Activated naive CD4-positive, alpha-beta T cell treated with anti-CD3 and anti-CD28 coated beads, Interleukin-2, amount 50 U/mL, for 24 hours (primary cell): ENCODE measurements at regions not wholly inside any gene's neighbourhood (a gene's known extent, or its start where the extent isn't known, plus 50 kb on each side); places are given as distances from the start of the nearest gene placed in this dataset.

Experiments
- H3K27ac Mint-ChIP-seq: one replicate; pipeline ENCODE4 v1.8.0; 2021; ENCODE audit warnings: mild to moderate bottlenecking, mixed read lengths
- H3K27me3 Mint-ChIP-seq: one replicate; pipeline ENCODE4 v1.8.0; 2021; ENCODE audit warnings: mixed read lengths
- H3K36me3 Mint-ChIP-seq: one replicate; pipeline ENCODE4 v1.8.0; 2021; ENCODE audit warnings: mixed read lengths
- H3K4me1 Mint-ChIP-seq: one replicate; pipeline ENCODE4 v1.8.0; 2021; ENCODE audit warnings: mixed read lengths
- H3K4me3 Mint-ChIP-seq: one replicate; pipeline ENCODE4 v1.8.0; 2021; ENCODE audit warnings: mild to moderate bottlenecking, mixed read lengths
- H3K9me3 Mint-ChIP-seq: one replicate; pipeline ENCODE4 v1.8.0; 2021; ENCODE audit warnings: mixed read lengths

DNA sequence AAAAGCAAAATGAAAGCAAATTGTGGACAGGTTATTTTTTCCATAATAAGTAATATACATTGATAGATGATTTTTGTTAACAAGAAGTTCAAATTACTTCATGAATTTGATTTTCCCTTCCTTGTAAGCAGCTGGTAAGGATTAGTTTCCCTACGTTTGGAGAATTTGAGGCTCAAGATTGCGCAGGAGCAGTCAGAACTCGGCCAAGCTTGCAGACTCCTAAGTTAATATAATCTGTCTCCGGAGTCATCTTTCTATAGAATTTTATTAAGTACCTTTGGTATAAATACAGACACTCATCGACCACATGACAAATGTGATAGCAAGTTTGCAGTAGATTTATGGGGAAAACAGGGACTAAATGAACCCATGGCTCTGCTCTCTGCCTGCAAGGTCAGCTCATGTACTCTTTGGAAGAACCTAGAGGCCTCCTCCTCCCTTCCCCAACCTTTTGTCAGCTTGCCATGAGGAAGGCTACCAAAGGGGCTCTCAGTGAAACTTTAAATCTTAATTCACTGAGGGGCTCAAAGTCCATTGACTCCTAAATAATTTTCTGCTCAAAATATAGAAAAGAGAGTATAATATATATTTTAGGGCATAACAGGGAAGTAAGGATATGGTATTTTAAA, 89.2 kb upstream of the CTTNBP2 start:
- no peaks in the 10 kb centered on the region for H3K4me1 Mint-ChIP-seq
- no peaks in the 10 kb centered on the region for H3K36me3 Mint-ChIP-seq
- H3K27ac Mint-ChIP-seq, result no peak overlapping the region

DNA sequence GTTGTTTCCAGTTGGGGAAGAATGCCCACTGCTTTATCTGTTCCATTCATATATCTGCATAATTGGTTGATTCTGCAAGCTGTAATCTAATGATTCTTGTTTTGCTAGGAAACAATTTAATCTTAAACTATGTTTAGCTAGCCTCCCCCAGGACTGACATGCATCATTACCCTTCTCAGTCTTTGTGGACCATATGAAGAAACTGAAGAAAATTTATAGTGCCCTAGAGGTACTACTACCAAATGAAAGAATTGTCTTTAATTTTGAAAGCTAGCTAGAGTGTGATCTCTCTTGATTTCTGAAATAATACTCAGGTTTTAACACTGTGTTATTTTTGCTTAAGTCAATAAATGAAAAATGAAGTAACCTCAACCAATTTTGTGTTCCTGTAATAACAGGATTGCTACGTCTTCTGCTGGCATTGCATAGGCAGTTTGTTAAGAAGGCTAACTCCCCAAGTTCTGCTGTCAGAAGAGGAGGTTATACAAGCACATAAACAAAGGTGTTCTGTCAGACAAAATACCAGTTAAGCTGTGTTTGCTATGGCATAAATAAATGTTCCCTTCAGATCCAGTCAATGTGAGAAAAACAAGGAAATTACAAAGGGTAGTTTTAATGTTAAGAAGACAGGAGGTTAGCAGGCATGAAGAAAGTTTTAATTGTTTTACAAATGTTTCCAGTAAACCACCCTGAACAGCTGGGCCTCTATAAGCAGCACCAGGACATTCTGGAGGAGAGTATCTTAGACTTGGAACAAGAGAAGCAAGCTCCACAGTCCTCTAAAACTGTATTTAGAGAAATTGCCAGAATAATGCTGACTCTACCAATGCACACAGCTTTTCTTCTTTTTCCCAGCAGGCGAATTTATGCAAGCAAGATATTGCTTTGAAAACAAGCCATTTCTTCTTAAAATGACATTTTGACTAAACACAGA, 90.3 kb upstream of the CTTNBP2 start:
- Mint-ChIP-seq H3K4me3 (no peak overlapping the region), H3K27ac (no peak overlapping the region), H3K4me1 (no peaks in the 10 kb centered on the region), H3K27me3 (no peaks in the 10 kb centered on the region), H3K36me3 (no peaks in the 10 kb centered on the region), H3K9me3 (peaks cover 5% of the 10 kb centered on the region)

More for the DNA sequence above, 89.2 kb upstream of the CTTNBP2 start:
- peaks cover 5% of the 10 kb centered on the region for H3K9me3 Mint-ChIP-seq
- H3K27me3 Mint-ChIP-seq, result no peaks in the 10 kb centered on the region
- H3K4me3 Mint-ChIP-seq, result no peak overlapping the region

DNA sequence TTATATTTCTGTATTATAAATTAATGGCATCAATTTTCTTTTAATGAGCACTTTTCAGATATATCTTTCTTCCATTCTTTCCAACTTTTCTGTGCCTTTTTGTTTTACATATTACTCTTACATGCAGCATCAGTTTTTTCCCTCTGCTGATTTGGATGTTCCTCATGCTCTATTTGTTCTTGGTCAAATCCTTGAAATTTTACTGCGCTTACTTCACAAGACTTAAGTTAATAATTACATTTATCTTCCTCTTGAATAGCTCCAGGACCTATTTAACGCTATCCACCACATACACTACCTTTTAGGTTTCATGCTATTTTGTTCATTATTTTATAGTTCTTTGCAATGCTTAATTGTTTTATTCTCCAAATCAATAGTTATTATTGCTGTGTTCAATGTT, 97.6 kb upstream of the CTTNBP2 start:
- Mint-ChIP-seq H3K4me1 (no peaks in the 10 kb centered on the region), H3K27me3 (peaks cover 1% of the 10 kb centered on the region), H3K27ac (no peak overlapping the region), H3K9me3 (peaks cover 8% of the 10 kb centered on the region), H3K36me3 (no peaks in the 10 kb centered on the region), H3K4me3 (no peak overlapping the region)

DNA sequence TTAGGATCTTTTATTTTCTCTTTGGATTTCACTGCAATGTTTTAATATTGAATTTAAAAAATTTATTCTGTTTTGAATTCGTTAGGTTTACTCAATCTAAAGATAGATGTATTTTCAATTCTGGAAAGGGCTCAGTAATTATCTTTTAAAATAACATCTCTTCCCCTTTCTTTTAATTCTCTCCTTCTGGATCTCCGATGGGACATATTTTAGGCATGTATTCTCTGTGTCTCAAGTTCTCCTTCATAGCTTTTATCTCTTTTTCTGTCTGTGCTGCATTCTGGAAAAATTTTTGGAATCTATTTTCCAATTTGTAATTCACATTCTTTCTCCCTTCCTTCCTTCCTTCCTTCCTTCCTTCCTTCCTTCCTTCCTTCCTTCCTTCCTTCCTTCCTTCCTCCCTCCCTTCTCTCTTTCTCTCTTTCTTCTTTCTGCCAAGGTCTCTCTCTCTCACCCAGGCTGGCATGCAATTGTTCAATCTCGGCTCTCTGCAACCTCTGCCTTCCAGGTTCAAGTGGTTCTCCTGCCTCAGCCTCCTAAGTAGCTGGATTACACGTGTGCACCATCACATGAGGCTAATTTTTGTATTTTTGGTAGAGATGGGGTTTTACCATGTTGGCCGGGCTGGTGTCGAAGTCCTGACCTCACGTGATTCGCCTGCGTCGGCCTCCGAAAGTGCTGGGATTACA, 98.5 kb upstream of the CTTNBP2 start:
- Mint-ChIP-seq H3K9me3 (peaks cover 4% of the 10 kb centered on the region), H3K4me1 (no peaks in the 10 kb centered on the region), H3K27me3 (peaks cover 1% of the 10 kb centered on the region), H3K27ac (no peak overlapping the region), H3K36me3 (no peaks in the 10 kb centered on the region), H3K4me3 (no peak overlapping the region)

DNA sequence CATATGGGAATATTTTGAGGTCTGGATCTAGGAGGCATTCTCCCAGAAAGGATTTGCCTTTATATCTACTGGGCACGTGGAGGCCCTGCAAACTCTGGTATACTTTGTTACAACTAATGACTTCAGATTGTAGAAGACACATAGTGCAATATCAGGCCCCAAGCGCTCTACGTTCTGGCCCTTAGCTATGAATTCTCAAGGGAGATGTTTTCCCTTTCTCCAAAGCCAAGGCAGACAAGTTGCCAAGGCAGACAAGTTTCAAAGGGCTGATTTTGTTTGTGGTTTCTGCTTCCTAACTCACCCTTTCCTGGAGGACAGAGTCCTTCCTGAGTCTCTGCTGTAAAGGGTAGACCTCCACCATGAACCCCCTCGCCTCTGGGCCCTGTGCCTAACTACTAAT, 99.4 kb upstream of the CTTNBP2 start:
- no peaks in the 10 kb centered on the region for H3K36me3 Mint-ChIP-seq

DNA sequence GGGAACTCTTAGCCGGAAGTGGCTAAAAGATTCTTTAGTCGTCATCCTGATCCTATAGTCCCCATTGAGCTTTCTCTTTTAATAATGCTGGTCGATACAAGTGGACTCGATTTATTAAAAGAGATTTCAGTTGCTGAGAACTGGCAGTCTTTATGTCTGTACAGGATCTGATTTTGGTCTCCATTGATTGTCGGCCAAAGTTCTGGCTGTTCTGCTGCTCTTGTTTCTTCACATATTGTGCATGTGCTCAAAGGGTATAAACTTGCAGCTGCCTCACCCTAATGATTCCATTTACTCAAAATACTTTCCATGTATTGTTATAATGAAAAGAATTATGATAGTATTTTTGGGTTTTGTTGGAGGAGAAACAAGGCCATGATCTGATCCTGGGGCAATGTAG, 100.7 kb upstream of the CTTNBP2 start:
- H3K4me1 Mint-ChIP-seq, result no peaks in the 10 kb centered on the region
- H3K4me3 Mint-ChIP-seq, result no peak overlapping the region
- no peak overlapping the region for H3K27ac Mint-ChIP-seq
- H3K36me3 Mint-ChIP-seq, result no peaks in the 10 kb centered on the region
- H3K9me3 Mint-ChIP-seq, result peaks cover 3% of the 10 kb centered on the region
- peaks cover 1% of the 10 kb centered on the region for H3K27me3 Mint-ChIP-seq

More for the DNA sequence above, 99.4 kb upstream of the CTTNBP2 start:
- peaks cover 1% of the 10 kb centered on the region for H3K27me3 Mint-ChIP-seq
- H3K9me3 Mint-ChIP-seq, result peaks cover 3% of the 10 kb centered on the region
- no peak overlapping the region for H3K27ac Mint-ChIP-seq
- H3K4me3 Mint-ChIP-seq, result no peak overlapping the region
- no peaks in the 10 kb centered on the region for H3K4me1 Mint-ChIP-seq

DNA sequence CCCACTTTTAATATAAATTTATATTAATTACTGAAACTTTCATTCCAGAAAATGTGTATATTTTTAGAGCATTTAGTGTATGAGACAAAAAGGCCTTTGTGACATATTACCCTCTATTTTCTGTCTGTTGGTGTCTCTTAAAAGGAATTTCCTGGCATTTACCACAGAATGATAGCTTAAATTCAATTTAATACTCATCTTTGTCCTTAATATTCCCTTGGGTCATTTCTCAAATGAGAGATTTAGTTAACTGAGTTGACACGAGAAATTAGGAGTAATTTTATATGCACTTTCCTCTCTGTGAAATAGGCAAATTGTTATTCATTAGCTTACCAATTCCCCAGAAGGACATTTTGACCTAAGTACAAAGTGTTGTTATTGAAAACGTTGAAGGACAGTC, 101.7 kb upstream of the CTTNBP2 start:
- Mint-ChIP-seq H3K36me3 (no peaks in the 10 kb centered on the region), H3K9me3 (peaks cover 3% of the 10 kb centered on the region), H3K4me3 (no peak overlapping the region), H3K4me1 (no peaks in the 10 kb centered on the region), H3K27ac (no peak overlapping the region), H3K27me3 (peaks cover 4% of the 10 kb centered on the region)

DNA sequence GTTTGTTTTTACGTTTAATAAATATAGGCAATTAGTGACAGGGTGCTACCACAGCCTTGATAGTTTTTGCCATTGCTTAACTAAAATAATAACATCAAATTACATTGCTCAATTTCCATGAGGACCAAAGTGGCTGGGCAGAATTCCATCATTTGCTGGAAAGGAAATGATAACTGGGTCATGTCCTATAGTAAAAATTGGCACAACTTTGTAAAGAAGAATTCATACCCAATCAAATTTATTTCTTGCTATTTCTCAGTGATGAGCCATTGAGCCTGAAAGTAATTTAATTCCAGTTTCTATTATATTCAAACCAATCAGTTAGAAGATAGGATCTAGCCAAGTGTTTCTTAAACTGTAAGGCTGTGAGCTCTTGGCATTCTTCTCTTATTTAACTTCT, 102.2 kb upstream of the CTTNBP2 start:
- peaks cover 4% of the 10 kb centered on the region for H3K27me3 Mint-ChIP-seq
- H3K4me3 Mint-ChIP-seq, result no peak overlapping the region
- H3K4me1 Mint-ChIP-seq, result no peaks in the 10 kb centered on the region
- H3K36me3 Mint-ChIP-seq, result no peaks in the 10 kb centered on the region
- H3K27ac Mint-ChIP-seq, result no peak overlapping the region
- H3K9me3 Mint-ChIP-seq, result peaks cover 3% of the 10 kb centered on the region

DNA sequence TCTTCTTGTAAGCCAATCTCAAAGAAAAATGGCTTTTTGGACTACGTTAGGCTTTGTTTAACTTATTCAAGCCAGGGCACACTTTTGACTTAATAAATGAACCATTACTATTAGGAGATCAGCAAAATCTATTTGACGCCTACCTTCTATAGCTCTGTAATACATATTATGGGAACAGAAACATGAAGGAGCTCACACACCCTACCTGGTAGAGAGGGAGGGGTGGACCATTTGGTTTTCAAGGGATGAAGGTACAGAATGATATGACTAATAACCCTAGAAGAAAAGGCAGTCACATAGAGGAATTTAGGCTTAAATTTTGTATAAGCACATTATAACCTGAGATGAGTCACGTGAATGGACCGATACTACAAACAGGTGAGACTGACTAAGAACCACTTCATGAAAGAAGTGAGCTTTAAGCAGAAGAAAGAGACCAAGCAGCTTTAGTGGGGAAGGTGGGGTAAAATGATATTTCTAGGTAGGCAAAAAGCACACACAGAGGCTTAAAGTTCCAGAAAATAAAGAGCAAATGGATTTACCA, 106.8 kb upstream of the CTTNBP2 start:
- Mint-ChIP-seq H3K27me3 (peaks cover 3% of the 10 kb centered on the region), H3K9me3 (no peaks in the 10 kb centered on the region), H3K4me3 (no peak overlapping the region), H3K36me3 (no peaks in the 10 kb centered on the region), H3K4me1 (no peaks in the 10 kb centered on the region), H3K27ac (no peak overlapping the region)

DNA sequence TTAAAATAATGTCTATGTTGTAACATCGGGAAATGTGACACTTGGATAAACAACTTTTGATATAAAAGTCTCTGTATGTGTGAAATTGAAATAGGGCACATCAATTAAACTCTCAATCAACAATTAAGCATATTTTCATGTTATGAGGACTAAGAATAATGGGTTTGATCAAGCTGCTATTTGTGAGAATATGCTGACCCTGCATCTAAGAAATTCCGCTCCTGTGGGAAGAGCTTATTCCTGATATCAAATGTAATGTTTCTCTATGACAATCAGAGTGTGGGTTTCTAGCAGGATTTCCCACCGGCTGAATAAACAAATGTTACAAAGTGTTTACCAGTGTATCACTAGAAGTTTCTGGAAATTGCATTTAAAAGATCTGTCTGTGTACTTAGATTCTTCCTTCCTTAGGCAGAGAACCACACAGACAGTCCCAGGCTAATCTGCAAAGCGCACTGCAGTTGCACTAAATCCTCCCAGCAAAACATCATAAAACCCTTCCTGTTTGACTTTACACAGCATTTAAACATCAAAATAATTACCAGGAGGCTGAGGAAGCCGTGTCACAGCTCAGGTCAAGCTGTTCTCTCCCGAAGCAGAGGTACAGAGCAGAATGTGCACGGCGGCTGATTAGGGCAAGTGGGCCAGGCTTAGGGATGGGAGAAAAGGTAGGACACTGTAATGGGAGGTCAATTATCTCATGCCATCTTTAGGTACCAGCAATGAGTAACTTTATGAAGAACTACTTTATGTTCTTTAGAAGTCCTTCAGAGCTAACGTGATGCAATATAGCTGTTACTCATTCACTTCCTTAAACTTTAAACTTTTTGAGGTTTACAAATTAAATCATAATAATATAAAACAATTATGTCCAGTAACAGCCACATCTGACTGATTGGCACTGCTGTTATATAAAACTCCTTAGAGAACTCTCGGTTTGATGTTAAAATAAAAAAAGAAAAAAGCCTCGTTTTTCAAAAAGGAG, 109.1 kb upstream of the CTTNBP2 start:
- Mint-ChIP-seq H3K27ac (no peak overlapping the region), H3K27me3 (peaks cover 3% of the 10 kb centered on the region), H3K4me3 (no peak overlapping the region), H3K9me3 (no peaks in the 10 kb centered on the region), H3K36me3 (no peaks in the 10 kb centered on the region), H3K4me1 (no peaks in the 10 kb centered on the region)

DNA sequence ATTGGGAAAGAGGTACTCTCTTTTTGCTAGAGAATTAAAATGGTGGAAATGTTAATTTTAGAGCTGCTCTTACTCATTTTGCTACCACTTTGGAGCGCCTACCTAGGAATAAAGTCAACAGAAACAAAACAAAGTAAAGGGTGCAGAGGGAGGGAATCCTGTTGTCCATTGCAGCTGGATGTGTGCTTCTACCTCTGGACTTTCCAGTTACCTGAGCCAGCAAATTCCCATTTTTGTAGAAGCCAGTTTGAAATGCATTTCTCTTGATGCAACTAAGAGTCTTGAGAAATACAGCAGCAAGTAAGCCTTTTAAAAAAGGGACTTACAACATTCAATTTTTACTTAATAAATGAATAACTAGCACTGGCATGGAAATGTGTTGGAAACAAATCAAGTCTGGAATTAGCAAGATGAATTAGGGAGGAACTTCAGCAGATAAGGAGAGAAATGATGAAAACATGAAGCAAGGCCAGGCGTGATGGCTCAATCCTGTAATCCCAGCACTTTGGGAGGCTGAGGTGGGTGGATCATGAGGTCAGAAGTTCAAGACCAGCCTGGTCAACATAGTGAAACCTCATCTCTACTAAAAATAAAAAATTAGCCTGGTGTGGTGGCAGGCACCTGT, 113.5 kb upstream of the CTTNBP2 start:
- no peaks in the 10 kb centered on the region for H3K9me3 Mint-ChIP-seq
- H3K4me1 Mint-ChIP-seq, result no peaks in the 10 kb centered on the region

DNA sequence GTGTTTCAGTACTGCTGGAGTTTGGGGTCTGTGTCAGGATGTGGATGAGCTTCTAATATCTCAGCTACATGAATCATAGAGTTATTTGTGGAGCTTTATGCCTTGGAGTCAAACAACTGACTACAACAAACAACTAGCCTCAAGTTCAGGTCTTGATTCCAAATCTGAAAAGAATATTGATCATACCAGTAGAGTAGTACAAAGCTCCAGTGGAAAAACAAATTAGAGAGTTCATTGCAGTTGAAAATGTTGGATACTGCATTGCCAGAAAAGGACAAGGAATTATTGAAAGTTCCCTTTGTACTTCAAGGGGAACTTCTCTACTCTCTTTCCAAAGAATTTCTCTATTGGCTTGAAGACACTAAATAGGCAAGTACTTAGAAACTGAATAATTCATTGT, 117.6 kb upstream of the CTTNBP2 start:
- peaks cover 6% of the 10 kb centered on the region for H3K27me3 Mint-ChIP-seq
- H3K9me3 Mint-ChIP-seq, result peaks cover 5% of the 10 kb centered on the region
- no peak overlapping the region for H3K27ac Mint-ChIP-seq
- no peaks in the 10 kb centered on the region for H3K4me1 Mint-ChIP-seq
- H3K4me3 Mint-ChIP-seq, result no peak overlapping the region
- no peaks in the 10 kb centered on the region for H3K36me3 Mint-ChIP-seq

More for the DNA sequence above, 113.5 kb upstream of the CTTNBP2 start:
- peaks cover 2% of the 10 kb centered on the region for H3K27me3 Mint-ChIP-seq
- no peak overlapping the region for H3K4me3 Mint-ChIP-seq
- H3K27ac Mint-ChIP-seq, result no peak overlapping the region
- no peaks in the 10 kb centered on the region for H3K36me3 Mint-ChIP-seq

DNA sequence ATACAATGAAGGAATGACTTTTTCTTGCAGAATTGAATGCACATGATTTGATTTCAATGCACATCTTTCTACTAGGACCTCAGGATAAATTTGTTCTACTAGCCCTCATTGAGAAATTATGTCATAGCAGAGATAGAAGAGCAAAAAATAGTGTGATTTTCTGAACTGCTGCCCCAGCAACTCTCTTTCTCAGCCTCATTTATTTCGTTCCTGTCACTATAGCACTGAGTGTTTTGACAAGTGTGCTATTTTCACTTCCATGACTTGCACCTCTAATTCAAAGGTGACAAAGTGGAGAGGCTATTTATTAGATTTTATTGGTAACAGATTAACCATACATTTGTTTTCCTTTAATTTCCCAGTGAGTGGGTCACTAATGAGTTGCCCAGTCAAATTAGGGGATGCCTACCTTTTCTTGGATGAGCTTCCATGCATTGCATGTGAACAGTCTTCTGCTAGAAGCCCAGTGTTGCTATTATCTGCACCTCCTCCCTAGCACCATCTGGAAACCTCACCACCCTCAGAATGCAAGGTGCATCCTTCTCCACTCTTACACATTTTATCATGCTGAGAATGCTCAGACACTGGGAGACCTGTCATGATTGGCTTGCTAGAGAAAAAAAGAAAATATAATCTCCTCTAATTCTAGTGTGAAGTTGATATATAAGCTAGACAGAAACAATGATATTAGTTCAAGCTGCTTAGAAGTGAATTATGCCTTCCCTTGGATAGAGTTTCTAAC, 119.6 kb upstream of the CTTNBP2 start:
- Mint-ChIP-seq H3K27me3 (peaks cover 6% of the 10 kb centered on the region), H3K27ac (no peak overlapping the region), H3K4me1 (no peaks in the 10 kb centered on the region), H3K36me3 (no peaks in the 10 kb centered on the region), H3K9me3 (peaks cover 5% of the 10 kb centered on the region), H3K4me3 (no peak overlapping the region)
